ENCODE measurements at regions not wholly inside any gene's neighbourhood (a gene's known extent, or its start where the extent isn't known, plus 50 kb on each side); places are given as distances from the start of the nearest gene placed in this dataset.
"Not testable (repeated sequence)": the region's sequence is repeated elsewhere in the genome, so short reads cannot be mapped to it uniquely, and the experiment has no call there.

DNA sequence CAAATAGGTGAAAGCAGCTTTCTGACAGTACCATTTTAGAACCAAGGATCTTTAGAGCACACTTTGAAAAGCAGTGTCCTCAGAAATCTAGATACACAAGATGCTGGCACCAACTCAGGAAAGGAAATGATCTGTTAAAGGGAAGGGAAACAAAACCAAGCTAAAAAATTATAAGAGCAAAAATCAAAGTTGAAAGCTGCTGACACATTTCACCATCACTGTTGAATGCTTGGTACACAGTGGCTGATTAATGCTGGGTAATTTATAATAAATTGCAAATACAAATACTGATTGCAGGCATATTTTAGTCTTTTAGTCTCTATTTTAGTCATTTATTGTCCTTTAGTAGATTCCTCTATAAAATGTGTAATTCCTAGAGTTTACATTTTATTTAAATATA, 1540.1 kb upstream of the PCDH10 start:
- peak; percentile 16 for DNase-seq

DNA sequence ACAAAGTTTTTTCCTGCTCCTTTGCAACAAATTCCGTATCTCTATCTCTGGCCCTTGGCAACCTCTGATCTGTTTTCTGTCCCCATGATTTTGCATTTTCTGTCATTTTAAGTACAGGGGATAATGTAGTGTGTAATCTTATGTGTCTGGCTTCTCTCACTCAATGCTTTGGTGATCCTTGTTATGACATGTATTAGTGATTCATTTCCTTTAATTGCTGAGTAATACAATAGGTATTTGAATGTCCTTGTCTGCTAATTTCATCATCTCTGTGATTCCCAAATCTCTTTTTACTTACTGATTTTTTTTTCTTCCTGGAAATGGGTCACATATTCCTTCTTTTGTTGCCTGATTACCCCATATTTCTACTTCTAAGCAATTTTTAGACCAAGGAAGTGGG, 1538.6 kb upstream of the PCDH10 start:
- DNase-seq = peak; percentile 86

DNA sequence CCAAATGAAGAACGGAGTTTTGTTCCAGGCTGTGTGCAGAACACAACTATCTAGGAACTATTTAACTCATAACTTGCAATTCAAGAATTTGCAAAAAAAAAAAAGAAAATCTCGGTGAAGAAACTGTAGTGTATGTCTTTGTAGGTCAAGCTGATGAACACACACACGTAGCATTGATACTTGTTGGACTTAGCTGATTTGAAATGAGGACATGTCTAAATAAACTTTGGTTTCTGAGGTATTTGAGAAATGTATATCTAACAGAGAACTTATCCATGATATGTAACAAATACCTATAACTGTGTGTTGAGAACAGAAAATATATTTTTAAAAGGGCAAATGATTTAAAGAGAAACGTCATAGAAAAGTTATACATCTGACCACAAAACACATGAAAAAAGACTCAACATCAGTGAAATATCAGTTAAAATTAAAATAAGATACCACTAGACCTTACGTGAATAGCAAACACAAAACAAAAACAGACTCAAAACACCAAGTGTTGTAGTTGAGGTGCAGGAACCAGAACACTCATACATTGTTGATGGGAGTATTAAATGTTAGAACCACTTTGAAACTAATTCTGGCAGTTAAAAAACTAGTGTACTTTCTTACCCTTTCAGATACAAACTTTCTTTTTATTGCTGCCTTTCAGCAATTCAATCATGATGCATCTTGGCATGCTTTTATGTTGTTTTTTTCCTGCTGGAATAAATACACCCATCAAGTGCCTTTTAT, 1535.8 kb upstream of the PCDH10 start:
- DNase-seq = peak; percentile 34

GRCh38 chr4:131613824-131614216, 1535.3 kb upstream of the PCDH10 start:
- DNase-seq = peak; percentile 13

GRCh38 chr4:131632877-131633276, 1516.2 kb upstream of the PCDH10 start:
- no peak for DNase-seq

GRCh38 chr4:131635191-131635590, 1513.9 kb upstream of the PCDH10 start:
- no peak for DNase-seq

- DNase-seq = no peak
Measured at GRCh38 chr4:131638781-131639180, 1510.3 kb upstream of the PCDH10 start.

DNA sequence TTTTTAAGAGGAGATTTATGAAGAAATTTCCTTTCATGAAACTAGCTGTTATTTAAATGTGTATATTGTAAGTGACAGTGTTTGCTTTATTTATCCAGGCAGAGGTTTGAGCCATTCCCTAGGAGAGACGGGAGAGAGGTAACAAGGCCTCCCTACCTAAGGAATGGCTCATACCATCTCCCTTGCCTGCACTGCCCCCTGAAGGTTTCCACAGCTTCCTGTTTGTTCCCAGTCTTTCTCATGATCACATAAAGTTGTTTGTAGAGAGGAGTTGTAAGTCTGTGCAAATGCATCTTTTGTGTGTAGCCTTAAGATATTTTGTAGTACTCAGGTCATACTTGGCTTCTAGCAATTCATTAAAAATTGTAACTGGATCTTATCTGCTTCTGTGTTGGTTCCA, 1504.5 kb upstream of the PCDH10 start:
- DNase-seq = peak; percentile 41

GRCh38 chr4:131649227-131649626, 1499.9 kb upstream of the PCDH10 start:
- DNase-seq = no peak

- DNase-seq = no peak
Measured at GRCh38 chr4:131650951-131651350, 1498.1 kb upstream of the PCDH10 start.

DNA sequence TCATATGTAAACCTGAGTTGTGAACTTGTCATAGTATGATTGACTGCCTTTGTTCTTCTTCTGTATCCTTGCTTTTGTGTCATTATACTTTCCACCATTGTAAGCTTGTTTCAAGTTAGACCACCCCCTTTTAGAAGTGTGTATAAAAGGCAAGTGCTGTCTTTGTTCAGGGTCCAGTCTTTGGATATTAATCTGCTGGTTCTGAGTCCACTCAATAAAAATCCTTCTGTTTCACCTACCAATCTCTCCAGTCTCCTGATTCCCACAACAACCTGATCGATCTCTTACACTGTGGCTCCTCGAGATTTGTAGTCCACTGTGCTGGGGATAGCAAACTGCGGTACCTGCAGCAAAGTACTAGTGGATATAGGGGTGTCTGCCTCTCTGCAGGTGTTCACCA, 1465.8 kb upstream of the PCDH10 start:
- DNase-seq = not testable (repeated sequence)

DNA sequence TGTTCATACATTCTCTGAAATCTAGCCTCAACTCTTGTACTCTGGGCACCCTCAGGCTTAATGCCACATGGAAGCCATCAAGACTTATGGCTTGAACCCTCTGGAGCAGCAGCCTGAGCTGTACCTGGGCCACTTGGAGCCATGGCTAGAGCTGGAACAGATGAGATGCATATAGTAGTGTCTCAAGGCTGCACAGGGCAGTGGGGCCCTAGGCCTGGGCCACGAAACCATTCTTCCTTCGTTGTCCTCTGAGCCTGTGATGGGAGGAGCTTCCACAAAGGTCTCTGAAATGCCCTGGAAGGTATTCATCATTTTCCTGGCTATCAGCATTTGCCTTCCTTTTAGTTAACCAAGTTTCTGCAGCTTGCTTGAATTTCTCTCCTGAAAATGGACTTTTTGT, 1427.2 kb upstream of the PCDH10 start:
- DNase-seq = no peak

DNA sequence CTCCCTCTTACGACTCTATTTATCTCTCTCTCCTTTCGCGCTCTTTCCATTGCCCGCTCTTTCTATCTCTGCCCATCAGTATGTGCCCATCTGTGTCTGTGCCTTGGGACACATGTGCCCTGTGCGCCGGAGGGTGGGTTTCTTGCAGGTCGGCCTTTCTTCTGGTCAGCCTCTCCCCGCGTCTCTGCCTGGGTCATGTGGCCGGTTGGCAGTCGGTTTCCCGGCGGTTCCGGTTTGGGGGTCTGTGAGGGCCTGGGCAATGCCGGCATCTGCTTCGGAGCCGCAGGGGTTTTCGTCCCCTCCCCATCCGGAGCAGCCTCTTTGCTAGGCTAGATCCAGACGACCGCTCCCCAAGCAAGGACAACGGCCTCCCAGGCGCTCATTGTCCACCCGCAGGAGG, 1426.0 kb upstream of the PCDH10 start:
- DNase-seq = not testable (repeated sequence)

DNA sequence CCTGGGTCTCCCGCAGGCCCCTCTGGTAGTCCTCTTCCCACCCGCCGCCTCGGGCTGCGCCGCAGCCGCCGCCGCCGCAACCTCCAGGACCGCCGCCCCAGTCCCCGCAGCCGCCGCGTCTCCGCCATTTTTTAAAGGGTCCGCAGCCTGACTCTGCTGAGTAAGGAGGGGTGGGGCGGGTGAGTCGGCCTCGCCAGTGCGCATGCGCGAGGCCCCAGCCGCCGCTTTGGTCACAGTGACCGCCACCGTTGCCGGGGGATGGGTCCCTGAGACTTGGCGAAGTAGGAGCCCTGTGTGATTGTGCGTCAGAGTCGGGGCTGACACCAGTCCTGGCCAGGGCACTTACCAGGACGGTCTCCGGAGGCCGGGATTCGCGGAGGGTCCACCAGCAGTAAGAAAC, 1424.2 kb upstream of the PCDH10 start:
- DNase-seq = peak; percentile 30

DNA sequence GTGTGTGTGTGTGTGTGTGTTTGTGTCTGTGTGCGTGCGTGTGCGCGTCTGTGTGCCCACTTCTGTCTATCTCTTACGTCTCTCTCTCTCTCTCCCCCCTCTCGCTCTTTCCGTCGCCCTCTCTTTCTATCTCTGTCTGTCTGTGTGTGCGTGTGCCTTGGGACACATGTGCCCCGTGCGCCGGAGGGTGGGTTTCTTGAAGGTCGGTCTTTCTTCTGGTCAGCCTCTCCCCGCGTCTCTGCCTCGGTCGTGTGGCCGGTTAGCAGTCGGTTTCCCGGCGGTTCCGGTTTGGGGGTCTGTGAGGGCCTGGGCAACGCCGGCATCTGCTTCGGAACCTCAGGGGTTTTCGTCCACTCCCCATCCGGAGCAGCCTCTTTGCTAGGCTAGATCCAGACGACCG, 1423.6 kb upstream of the PCDH10 start:
- DNase-seq = not testable (repeated sequence)

- DNase-seq = not testable (repeated sequence)
Measured at GRCh38 chr4:131726940-131727339, 1422.2 kb upstream of the PCDH10 start.

GRCh38 chr4:131727418-131727817, 1421.7 kb upstream of the PCDH10 start:
- not testable (repeated sequence) for DNase-seq

DNA sequence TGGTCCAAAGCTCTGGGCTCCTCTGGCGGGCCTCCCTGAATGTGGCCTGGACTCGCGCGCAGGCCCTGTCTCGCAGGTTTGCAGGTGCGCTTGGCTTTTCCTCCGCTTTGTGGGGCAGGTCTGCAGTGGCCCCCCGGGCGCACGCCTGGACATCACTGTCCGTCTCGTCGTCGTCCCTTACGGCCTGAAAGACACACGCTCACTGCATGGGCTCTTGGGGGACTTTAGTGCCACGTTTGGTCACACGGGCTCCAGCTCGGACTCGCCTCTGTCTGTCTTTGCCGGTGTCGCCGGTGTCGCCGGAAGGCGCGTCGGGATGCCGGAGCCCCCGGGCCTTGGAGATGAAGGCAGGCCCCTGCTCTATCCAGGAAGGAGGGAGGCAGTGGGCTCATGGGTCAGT, 1419.9 kb upstream of the PCDH10 start:
- not testable (repeated sequence) for DNase-seq

DNA sequence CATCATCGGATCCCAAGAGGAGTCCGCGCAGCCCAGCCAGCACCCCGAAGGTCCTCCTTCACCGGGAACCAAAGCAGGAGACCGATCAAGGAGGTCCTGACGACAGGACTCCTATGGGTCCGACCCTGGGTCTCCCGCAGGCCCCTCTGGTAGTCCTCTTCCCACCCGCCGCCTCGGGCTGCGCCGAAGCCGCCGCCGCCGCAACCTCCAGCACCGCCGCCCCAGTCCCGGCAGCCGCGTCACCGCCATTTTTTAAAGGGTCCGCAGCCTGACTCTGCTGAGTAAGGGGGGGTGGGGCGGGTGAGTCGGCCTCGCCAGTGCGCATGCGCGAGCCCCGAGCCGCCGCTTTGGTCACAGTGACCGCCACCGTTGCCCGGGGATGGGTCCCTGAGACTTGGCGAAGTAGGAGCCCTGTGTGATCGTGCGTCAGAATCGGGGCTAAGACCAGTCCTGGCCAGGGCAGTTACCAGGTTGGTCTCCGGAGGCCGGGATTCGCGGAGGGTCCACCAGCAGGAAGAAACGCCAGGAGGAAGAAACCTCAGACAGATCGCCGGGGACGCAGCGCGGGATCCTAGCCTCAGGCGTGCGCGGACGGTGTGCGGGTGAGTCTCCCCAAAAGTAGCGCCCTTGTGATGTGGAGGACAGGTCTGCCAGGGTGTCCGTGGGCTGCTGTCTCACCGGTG, 1419.2 kb upstream of the PCDH10 start:
- not testable (repeated sequence) for DNase-seq

GRCh38 chr4:131730574-131730973, 1418.5 kb upstream of the PCDH10 start:
- DNase-seq = not testable (repeated sequence)

- DNase-seq = not testable (repeated sequence)
Measured at GRCh38 chr4:131732034-131732630, 1417.0 kb upstream of the PCDH10 start.

GRCh38 chr4:131734321-131734720, 1414.8 kb upstream of the PCDH10 start:
- DNase-seq = not testable (repeated sequence)

DNA sequence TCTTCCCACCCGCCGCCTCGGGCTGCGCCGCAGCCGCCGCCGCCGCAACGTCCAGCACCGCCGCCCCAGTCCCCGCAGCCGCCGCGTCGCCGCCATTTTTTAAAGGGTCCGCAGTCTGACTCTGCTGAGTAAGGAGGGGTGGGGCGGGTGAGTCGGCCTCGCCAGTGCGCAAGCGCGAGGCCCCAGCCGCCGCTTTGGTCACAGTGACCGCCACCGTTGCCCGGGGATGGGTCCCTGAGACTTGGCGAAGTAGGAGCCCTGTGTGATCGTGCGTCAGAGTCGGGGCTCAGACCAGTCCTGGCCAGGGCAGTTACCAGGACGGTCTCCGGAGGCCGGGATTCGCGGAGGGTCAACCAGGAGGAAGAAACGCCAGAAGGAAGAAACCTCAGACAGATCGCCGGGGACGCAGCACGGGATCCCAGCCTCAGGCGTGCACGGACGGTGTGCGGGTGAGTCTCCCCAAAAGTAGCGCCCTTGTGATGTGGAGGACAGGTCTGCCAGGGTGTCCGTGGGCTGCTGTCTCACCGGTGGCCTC, 1414.2 kb upstream of the PCDH10 start:
- not testable (repeated sequence) for DNase-seq

DNA sequence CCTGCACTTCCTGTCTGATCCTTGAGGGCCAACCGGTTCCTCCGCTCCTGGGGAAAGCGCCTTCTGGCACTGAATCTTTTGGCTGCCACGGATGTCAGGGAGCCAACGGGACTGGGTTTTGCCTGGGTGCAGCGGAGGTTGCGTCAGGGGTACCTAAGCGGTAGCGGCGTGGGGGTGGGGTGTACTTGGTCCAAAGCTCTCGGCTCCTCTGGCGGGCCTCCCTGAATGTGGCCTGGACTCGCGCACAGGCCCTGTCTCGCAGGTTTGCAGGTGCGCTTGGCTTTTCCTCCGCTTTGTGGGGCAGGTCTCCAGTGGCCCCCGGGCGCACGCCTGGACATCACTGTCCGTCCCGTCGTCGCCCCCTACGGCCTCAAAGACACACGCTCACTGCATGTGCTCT, 1410.1 kb upstream of the PCDH10 start:
- not testable (repeated sequence) for DNase-seq

All from fibroblast of upper back skin (primary cell).